Vagina (tissue), 2 donors: ENCODE measurements at regions not wholly inside any gene's neighbourhood (a gene's known extent, or its start where the extent isn't known, plus 50 kb on each side); places are given as distances from the start of the nearest gene placed in this dataset.

Source experiments
- DNase-seq, 2 donors: peaks; one replicate each; pipeline ENCODE4 v3.0.0-alpha.2; 2017; ENCODE audit errors: extremely low spot score in 2 of 2
- H3K27ac ChIP-seq: fragments of 200-600 bp; sonication (generic); one replicate; pipeline ENCODE4 v1.5.1; 2019
- H3K27me3 ChIP-seq: fragments of 200-600 bp; sonication (generic); one replicate; pipeline ENCODE4 v1.5.1; 2019
- H3K36me3 ChIP-seq, 2 donors: fragments of 200-600 bp; sonication (generic); one replicate each; pipeline ENCODE4 v1.5.1; 2017 to 2019
- H3K4me1 ChIP-seq: fragments of 200-600 bp; sonication (generic); one replicate; pipeline ENCODE4 v1.5.1; 2019
- H3K4me3 ChIP-seq, 2 donors: fragments of 200-600 bp; sonication (generic); 1 replicate in 1 of 2; 2 replicates in 1 of 2; pipeline ENCODE4 v1.5.1; 2016 to 2019
- H3K9me3 ChIP-seq: fragments of 200-600 bp; sonication (generic); one replicate; pipeline ENCODE4 v1.5.1; 2019
- POLR2A ChIP-seq, 2 donors: fragments of 450-650 bp; IDR thresholded peaks; one replicate each; pipeline ENCODE4 v1.6.1; 2017; ENCODE audit warnings: antibody characterized with exemption in 2 of 2, mild to moderate bottlenecking in 2 of 2, moderate library complexity in 2 of 2
- POLR2AphosphoS5 ChIP-seq, 2 donors: sonication (generic); formaldehyde crosslinking; IDR thresholded peaks; one replicate each; pipeline ENCODE4 v1.9.0; 2017; ENCODE audit warnings: antibody characterized with exemption in 2 of 2, mild to moderate bottlenecking in 2 of 2, low read depth in 1 of 2; ENCODE audit not compliant: insufficient read depth in 1 of 2
- intact Hi-C: fragments of 100-400 bp; cut with DNase I; formaldehyde crosslinking; loops from one replicate; pipeline ENCODE4 v1.15.1; 2023
- TF ChIP-seq, protein P1 (sequence below), 3 experiments: fragments of 450-650 bp in 2 of 3; fragments of 200-600 bp in 1 of 3; sonication (generic) in 1 of 3; IDR thresholded peaks; one replicate each; pipeline ENCODE4 v1.5.1; 2017 to 2019; ENCODE audit warnings: antibody characterized with exemption in 3 of 3, mild to moderate bottlenecking in 2 of 3, moderate library complexity in 2 of 3

DNA sequence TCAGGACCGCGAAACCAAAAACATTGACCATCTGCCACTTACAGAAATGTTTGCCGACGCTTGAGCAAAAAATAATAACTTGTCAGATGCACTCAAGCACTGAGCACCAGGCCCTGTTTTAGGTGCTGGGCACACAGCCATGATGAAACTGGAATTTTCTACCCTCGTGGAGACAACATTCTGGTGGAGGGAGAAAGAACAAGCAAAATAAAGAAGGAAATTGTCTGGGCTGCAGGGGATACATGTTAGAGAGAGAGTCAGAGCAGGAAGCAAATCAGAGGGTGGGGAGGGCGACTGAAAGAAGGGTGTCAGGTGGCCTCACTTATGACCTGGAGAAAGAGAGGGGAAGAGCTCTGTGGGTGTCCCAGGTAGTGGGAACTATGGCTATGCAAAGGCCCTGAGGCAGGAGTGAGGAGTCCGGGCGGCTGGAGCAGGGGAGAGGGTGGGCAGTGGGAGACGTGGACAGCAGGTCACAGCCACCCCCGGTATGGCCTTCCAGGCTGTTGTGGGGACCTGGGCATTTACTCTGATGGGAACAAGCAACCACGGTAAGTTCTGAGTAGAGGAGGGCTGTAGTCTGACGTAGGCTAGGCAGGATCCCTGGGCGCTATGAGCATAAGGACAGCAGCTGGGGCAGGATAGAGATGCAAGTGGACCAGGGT, 78.8 kb downstream of the MYEOV start:
- Histone ChIP-seq H3K36me3 (no peaks in the 10 kb centered on the region), H3K4me1 (peaks cover 30% of the 10 kb centered on the region), H3K27me3 (no peaks in the 10 kb centered on the region), H3K9me3 (no peaks in the 10 kb centered on the region), H3K4me3 (no peak overlapping the region), H3K27ac (no peak overlapping the region)
- intact Hi-C loops, result no loop called here
- no peak for TF ChIP-seq POLR2AphosphoS5 (IDR thresholded peaks at IDR 0.05; ENCODE audit: insufficient read depth in 1 of 2, low read depth in 1 of 2)
- TF ChIP-seq, protein P1, sequence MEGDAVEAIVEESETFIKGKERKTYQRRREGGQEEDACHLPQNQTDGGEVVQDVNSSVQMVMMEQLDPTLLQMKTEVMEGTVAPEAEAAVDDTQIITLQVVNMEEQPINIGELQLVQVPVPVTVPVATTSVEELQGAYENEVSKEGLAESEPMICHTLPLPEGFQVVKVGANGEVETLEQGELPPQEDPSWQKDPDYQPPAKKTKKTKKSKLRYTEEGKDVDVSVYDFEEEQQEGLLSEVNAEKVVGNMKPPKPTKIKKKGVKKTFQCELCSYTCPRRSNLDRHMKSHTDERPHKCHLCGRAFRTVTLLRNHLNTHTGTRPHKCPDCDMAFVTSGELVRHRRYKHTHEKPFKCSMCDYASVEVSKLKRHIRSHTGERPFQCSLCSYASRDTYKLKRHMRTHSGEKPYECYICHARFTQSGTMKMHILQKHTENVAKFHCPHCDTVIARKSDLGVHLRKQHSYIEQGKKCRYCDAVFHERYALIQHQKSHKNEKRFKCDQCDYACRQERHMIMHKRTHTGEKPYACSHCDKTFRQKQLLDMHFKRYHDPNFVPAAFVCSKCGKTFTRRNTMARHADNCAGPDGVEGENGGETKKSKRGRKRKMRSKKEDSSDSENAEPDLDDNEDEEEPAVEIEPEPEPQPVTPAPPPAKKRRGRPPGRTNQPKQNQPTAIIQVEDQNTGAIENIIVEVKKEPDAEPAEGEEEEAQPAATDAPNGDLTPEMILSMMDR (IDR thresholded peaks at IDR 0.05), result no peak
- TF ChIP-seq POLR2A (IDR thresholded peaks at IDR 0.05), result no peak
- peak in 1 of 2 donors; percentile 28 for DNase-seq

DNA sequence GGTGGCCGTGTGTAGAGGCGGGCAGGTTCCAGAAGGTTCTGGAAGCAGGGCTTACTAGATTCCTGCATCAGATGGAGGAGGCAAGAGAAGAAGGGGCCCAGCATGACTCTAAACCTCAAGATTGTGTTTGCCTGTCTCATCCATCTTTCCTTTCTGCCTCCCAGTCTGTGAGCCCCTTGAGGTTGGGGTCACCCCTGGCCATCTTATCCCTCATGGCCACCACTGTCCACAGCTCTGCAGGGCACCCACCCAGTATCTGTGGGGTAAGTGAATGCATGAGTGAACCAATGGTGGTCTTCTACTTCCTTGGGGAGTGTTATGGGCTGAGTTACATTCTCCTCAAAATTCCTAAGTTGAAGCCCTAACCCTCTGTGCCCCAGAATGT, 79.3 kb downstream of the MYEOV start:
- no peak for DNase-seq
- H3K4me3 ChIP-seq, result no peak overlapping the region
- H3K27ac ChIP-seq, result no peak overlapping the region
- intact Hi-C loops, result no loop called here
- H3K27me3 ChIP-seq, result no peaks in the 10 kb centered on the region
- no peaks in the 10 kb centered on the region for H3K9me3 ChIP-seq
- no peak for TF ChIP-seq POLR2A (IDR thresholded peaks at IDR 0.05)
- TF ChIP-seq, protein P1 (IDR thresholded peaks at IDR 0.05), result no peak
- TF ChIP-seq POLR2AphosphoS5 (IDR thresholded peaks at IDR 0.05; ENCODE audit: insufficient read depth in 1 of 2, low read depth in 1 of 2), result no peak
- peaks cover 30% of the 10 kb centered on the region for H3K4me1 ChIP-seq
- H3K36me3 ChIP-seq, result no peaks in the 10 kb centered on the region

DNA sequence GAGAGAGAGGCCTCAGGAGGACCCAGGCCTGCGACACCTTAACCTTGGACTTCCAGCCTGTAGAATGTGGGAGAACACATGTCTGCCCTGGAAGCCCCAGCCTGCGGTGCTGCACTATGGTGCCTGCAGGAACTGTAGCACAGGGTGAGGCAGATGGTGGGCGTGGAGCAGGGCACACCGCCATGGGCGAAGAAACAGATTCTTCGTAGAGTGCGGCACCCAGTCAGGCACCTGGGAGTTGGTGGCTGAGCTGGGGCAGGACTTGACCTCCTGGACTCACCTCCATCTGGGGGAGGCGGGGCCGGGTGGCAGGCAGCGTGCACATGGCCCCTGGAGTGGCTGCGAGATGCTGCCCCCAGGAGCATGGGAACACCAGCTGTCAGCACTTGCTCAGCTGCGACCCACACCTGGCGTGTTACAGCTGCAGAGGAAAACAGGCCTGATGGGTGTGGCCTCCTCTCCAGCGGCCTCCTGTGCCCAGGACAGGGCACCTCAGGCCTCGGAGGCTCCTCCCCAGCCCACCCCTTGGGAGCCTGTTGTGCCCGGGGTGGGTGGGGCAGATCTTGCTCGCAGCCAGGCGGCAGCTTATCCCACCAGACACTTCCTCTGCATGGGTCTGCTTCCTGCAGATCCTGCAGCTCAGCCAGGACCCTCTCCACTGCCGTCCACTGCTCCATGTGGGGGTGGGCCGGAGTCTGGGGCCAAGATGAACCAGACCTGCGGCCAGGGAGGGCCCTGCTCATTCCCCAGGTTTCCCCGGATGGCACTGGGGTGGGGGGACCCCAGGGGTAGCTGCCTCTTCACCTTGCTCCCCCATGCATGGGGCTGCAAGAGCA, 80.4 kb downstream of the MYEOV start:
- no peak for DNase-seq
- Histone ChIP-seq H3K27ac (no peak overlapping the region), H3K4me3 (no peak overlapping the region), H3K27me3 (no peaks in the 10 kb centered on the region), H3K36me3 (no peaks in the 10 kb centered on the region), H3K4me1 (peaks cover 30% of the 10 kb centered on the region), H3K9me3 (no peaks in the 10 kb centered on the region)
- intact Hi-C loops, result no loop called here
- TF ChIP-seq POLR2A (IDR thresholded peaks at IDR 0.05) (no peak), POLR2AphosphoS5 (IDR thresholded peaks at IDR 0.05; ENCODE audit: insufficient read depth in 1 of 2, low read depth in 1 of 2) (no peak)
- TF ChIP-seq, protein P1 (IDR thresholded peaks at IDR 0.05), result no peak

DNA sequence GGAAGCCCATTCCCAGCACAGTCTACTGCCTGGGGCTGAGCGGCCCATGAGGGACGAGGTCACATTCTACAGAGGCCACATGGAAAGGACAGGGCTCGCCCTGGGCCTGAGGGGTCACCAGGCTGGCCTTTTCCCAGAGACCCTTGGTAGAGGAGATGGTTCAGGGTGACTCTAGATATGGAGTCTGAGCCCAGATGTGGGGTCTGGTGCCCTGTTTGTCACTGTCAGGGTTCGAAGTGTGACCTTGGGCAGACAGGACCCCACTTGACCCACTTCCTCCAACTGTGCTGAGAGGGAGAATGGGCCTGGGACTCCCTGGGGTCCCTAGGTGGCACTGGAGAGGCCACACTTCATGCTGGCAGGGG, 81.0 kb downstream of the MYEOV start:
- Histone ChIP-seq H3K4me3 (no peak overlapping the region), H3K9me3 (no peaks in the 10 kb centered on the region), H3K36me3 (no peaks in the 10 kb centered on the region), H3K27me3 (no peaks in the 10 kb centered on the region), H3K27ac (no peak overlapping the region), H3K4me1 (peaks cover 30% of the 10 kb centered on the region)
- no peak for DNase-seq
- TF ChIP-seq POLR2A (IDR thresholded peaks at IDR 0.05) (no peak), POLR2AphosphoS5 (IDR thresholded peaks at IDR 0.05; ENCODE audit: insufficient read depth in 1 of 2, low read depth in 1 of 2) (no peak)
- TF ChIP-seq, protein P1 (IDR thresholded peaks at IDR 0.05), result no peak
- intact Hi-C loops, result no loop called here
